ENCODE measurements at regions not wholly inside any gene's neighbourhood (a gene's known extent, or its start where the extent isn't known, plus 50 kb on each side); places are given as distances from the start of the nearest gene placed in this dataset.

DNA sequence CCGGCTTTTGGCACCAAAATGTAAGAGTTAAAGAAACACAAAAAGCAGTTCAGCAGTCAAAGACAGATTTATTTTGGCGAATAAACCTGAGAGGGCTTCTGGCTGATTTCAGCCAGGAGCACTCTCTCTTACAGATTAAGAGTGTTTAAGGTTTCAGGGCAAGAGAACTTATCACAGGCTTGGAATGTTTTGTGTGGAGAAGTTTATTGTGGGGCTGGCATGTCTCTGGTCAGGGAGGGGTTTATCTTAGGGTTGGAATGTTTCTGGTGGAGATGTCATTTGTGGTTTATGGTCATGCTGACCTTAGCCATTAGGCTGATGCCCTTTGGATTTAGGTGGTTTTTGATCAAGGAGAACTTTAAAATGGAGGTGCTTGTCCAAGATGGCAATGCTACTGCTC is 622.3 kb upstream of the PTPRD start:
- TF ChIP-seq ZNF121 (tag by site-specific recombination; IDR thresholded peaks at IDR 0.05) (no peak), KLF7 (tag by site-specific recombination; IDR thresholded peaks at IDR 0.05; ENCODE audit: borderline replicate concordance) (no peak), ZNF830 (tag by site-specific recombination; IDR thresholded peaks at IDR 0.05; ENCODE audit: low read depth) (no peak), ZNF701 (tag by site-specific recombination; IDR thresholded peaks at IDR 0.05) (no peak), SCRT1 (tag by site-specific recombination; IDR thresholded peaks at IDR 0.05; ENCODE audit: borderline replicate concordance) (no peak), ZNF600 (tag by site-specific recombination; IDR thresholded peaks at IDR 0.05) (no peak), ZNF214 (tag by site-specific recombination; IDR thresholded peaks at IDR 0.05; ENCODE audit: borderline replicate concordance) (no peak), ZIC2 (tag by site-specific recombination; IDR thresholded peaks at IDR 0.05) (no peak), ZNF140 (tag by site-specific recombination; IDR thresholded peaks at IDR 0.05) (no peak)
- TF ChIP-seq, protein P1, sequence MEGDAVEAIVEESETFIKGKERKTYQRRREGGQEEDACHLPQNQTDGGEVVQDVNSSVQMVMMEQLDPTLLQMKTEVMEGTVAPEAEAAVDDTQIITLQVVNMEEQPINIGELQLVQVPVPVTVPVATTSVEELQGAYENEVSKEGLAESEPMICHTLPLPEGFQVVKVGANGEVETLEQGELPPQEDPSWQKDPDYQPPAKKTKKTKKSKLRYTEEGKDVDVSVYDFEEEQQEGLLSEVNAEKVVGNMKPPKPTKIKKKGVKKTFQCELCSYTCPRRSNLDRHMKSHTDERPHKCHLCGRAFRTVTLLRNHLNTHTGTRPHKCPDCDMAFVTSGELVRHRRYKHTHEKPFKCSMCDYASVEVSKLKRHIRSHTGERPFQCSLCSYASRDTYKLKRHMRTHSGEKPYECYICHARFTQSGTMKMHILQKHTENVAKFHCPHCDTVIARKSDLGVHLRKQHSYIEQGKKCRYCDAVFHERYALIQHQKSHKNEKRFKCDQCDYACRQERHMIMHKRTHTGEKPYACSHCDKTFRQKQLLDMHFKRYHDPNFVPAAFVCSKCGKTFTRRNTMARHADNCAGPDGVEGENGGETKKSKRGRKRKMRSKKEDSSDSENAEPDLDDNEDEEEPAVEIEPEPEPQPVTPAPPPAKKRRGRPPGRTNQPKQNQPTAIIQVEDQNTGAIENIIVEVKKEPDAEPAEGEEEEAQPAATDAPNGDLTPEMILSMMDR (tag by site-specific recombination; IDR thresholded peaks at IDR 0.05): no peak

Data from HEK293 (cell line).